ENCODE measurements at regions not wholly inside any gene's neighbourhood (a gene's known extent, or its start where the extent isn't known, plus 50 kb on each side); places are given as distances from the start of the nearest gene placed in this dataset.
"Not testable (repeated sequence)": the region's sequence is repeated elsewhere in the genome, so short reads cannot be mapped to it uniquely, and the experiment has no call there.

GRCh38 chr1:146710838-146711521, 227.1 kb upstream of the NBPF12 start:
- not testable (repeated sequence) for DNase-seq

- DNase-seq = not testable (repeated sequence)
These were observed 228.8 kb upstream of the NBPF12 start for GRCh38 chr1:146709302-146709701.

- DNase-seq = not testable (repeated sequence)
These were observed 233.9 kb upstream of the NBPF12 start for GRCh38 chr1:146704162-146704724.

- DNase-seq = not testable (repeated sequence)
These were observed 236.8 kb upstream of the NBPF12 start for GRCh38 chr1:146701320-146701719.

- DNase-seq = not testable (repeated sequence)
These were observed 242.7 kb upstream of the NBPF12 start for GRCh38 chr1:146695388-146695787.

- not testable (repeated sequence) for DNase-seq
These were observed 246.3 kb upstream of the NBPF12 start for GRCh38 chr1:146691798-146692197.

- not testable (repeated sequence) for DNase-seq
These were observed 249.2 kb upstream of the NBPF12 start for GRCh38 chr1:146688893-146689292.

- DNase-seq = not testable (repeated sequence)
These were observed 251.3 kb upstream of the NBPF12 start for GRCh38 chr1:146686777-146687366.

GRCh38 chr1:146683126-146683429, 255.0 kb upstream of the NBPF12 start:
- not testable (repeated sequence) for DNase-seq

GRCh38 chr1:146682227-146683125, 255.6 kb upstream of the NBPF12 start:
- DNase-seq = not testable (repeated sequence)

- not testable (repeated sequence) for DNase-seq
These were observed 264.3 kb upstream of the NBPF12 start for GRCh38 chr1:146673729-146674299.

- DNase-seq = not testable (repeated sequence)
These were observed 265.5 kb upstream of the NBPF12 start for GRCh38 chr1:146672608-146673007.

GRCh38 chr1:146671588-146671987, 266.5 kb upstream of the NBPF12 start:
- DNase-seq = not testable (repeated sequence)

GRCh38 chr1:146670832-146671566, 267.1 kb upstream of the NBPF12 start:
- DNase-seq = not testable (repeated sequence)

- DNase-seq = not testable (repeated sequence)
These were observed 271.8 kb upstream of the NBPF12 start for GRCh38 chr1:146666275-146666674.

GRCh38 chr1:146660242-146660641, 277.9 kb upstream of the NBPF12 start:
- not testable (repeated sequence) for DNase-seq

- not testable (repeated sequence) for DNase-seq
These were observed 281.6 kb upstream of the NBPF12 start for GRCh38 chr1:146656356-146657060.

- not testable (repeated sequence) for DNase-seq
These were observed 283.4 kb upstream of the NBPF12 start for GRCh38 chr1:146654763-146655162.

- not testable (repeated sequence) for DNase-seq
These were observed 292.0 kb upstream of the NBPF12 start for GRCh38 chr1:146645978-146646604.

GRCh38 chr1:146641534-146641933, 296.6 kb upstream of the NBPF12 start:
- not testable (repeated sequence) for DNase-seq

GRCh38 chr1:146640671-146641070, 297.5 kb upstream of the NBPF12 start:
- DNase-seq = not testable (repeated sequence)
